ENCODE measurements at regions not wholly inside any gene's neighbourhood (a gene's known extent, or its start where the extent isn't known, plus 50 kb on each side); places are given as distances from the start of the nearest gene placed in this dataset.

- TF ChIP-seq CTCF (conservative IDR thresholded peaks at IDR 0.05 in 1 of 2, IDR thresholded peaks at IDR 0.05 in 1 of 2; ENCODE audit: low read depth in 1 of 2, low read length in 2 of 2) (no peak), EZH2 (IDR thresholded peaks at IDR 0.05; ENCODE audit: low read length, missing control alignments) (no peak)
These were observed 1580.4 kb upstream of the PRR20A start for GRCh38 chr13:55560331-55560730.
